NCI-H187 treated with DMSO at 0.1 percent for 48 hours (cell line): ENCODE measurements at regions not wholly inside any gene's neighbourhood (a gene's known extent, or its start where the extent isn't known, plus 50 kb on each side); places are given as distances from the start of the nearest gene placed in this dataset.
A peak's percentile ranks its signal among the peaks of the same experiment; 100 is the strongest.

Source experiments
- DNase-seq: peaks from one replicate; lab custom pipeline; 2025; lab: John Stamatoyannopoulos, UW

DNA sequence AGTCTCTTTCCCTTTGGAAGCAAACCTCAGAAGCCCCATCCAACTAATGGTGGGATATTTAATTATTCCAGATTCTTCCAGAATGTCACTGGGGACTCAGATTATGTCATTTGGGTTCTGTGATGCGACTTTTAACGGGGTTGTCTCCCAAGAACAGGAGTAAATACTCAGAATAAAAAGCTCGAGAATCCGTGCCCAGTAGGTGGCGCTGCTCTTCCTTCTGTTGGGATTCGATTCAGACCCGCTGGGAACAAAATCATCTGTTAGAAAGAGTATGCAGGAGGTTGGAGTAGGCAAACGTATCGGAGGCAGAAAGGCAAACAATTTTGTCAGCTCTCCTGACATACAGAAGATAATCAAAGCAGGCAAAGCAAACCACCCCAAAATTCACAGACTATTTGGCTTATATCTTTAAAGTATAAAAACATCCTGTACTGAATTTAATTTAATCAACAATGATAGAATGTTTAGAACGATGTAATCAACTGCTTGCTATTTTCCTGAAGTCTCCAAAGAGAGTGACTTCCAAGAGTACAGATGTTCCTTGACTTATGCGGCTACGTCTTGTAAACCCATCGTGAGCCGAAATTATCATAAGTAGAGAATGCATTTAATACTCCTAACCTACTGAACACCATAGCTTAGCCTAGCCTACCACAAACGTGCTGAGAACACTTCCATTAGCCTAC is 169.8 kb upstream of the RAI14 start:
- peak; percentile 77 for DNase-seq

DNA sequence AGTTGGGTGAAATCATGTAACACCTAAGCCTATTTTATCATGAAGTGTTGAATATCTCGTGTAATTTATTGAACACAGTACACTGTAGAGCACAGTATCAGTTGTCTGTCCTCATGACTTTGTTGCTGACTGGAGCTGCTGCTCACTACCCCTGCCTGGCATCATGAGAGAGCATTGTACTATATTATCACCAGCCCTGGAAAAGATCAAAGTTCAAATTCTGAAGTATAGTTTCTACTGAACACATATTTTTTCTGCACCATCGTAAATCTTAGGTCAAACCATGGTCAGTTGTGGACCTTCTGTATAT is 169.3 kb upstream of the RAI14 start:
- DNase-seq: no peak

DNA sequence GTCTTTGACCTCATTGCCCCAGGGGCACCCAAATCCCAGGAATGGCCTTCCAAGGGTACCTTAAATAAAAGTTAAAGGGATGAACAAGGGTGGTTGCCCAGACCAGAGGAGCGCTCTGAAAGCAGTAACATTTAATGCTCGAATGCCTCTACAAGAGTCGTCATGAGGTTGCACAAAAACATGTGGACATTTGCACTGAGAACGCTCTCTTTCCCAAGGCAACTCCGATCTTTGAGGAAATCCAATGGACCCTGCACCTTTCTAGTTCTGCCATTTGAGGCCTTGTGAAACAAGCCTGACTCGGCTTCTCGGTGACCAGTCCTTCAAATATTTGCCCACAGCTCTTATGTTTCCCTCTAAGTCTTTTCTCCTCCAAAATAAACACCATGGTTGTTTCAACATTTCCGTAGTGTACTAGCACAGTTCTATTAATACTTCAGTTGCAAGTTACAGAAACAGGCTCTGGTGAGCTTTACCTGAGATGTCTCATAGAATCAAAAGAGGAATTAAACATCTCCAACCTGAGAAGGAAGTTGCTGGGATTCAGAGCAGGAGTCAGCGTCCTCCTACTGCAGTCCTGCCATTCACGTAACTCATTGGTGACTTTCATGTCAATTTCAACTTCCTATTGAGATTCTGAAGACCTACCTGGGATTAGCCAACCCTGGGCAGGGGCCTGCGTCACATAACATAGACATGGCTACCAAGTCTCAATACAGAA is 168.8 kb upstream of the RAI14 start:
- no peak for DNase-seq

DNA sequence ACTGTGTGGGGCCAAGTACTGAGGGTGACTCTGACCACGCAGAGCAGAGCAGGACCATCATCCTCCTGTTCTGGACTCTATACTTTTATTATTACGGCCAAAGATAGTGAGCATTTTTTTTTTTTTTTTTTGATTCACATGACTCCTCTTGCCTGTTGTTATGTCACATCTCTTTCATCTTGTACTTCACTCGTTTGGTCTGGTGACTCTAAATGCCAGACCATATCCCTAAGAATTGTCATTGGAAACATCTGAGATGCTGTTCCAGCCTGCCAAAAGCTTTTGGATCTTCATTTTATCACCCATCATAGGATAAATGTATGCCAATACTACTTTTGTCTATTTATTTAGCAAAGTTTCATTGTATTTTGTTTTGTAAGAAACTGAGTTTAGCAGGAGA is 168.2 kb upstream of the RAI14 start:
- no peak for DNase-seq

DNA sequence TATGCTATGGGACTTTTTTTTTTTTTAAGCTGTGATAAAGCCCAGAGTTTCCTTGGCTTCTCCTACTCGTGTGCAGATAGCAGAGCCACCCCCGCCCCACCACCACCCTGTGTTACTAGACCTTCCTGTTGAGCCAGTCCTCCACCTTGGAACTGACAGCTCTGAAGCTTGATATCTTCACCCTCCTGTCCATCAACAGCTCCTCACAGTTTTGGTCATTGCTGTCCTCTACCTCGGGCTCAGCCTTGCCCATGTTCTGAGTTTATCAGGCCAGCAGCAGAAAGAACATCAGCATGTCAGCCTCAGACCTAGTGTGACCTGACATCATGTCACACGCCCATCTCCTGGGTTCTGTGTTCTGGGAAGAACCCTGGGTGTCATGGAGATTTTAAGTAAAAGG is 167.1 kb upstream of the RAI14 start:
- DNase-seq: no peak

DNA sequence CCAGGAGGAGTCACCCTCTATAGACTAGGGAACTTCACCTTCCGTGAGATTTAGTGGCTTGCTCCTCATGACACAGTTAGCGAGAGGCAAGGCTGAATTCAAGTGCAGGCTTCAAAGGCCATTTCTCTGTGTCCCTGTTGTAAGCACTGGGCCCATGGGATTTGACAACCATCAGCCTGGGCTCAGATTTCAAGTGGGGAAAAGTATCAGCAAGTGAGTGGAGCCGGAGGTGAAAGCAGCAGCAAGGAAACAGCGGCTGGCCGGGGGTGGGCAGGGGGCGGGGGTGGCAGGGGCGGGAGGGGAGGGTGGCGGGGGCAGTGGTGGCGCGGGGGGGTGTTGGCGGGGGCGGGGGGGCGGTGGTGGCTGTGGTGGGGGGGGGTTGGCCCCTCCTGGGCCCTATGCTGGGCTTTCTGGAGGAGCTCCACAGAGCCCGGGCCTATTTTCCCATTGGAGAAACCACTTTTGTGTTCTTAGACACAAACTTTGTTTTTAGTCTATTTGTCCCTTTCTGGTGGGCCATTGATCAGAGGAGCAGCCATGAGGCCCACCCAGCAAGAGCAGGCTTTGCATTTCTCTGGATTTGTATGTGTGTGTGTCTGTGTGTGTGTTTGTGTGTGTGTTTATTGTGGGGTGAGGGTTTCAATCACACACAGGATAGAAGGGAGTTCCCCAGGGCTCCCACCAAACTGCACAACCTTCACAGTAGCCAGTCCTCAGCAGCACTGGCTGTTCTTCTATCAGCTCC is 165.4 kb upstream of the RAI14 start:
- peak; percentile 98 for DNase-seq

DNA sequence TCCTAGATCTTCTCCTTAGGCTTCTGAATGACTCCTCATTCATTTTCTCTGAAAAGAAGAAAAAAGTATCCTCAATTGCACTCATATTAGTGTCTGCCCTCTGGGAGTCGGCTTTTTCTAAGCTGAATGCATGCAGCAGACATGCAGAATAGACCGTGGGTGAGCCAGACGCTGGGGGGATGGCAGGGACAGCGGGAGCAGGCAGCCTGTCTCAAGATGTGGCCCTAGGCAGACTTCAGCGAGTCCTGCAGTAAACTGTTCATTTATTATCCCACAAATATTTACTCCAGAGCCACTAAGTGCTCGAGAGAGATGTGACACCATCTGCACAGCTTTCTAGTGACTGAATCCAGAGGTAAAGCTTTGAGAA is 164.9 kb upstream of the RAI14 start:
- DNase-seq: no peak

DNA sequence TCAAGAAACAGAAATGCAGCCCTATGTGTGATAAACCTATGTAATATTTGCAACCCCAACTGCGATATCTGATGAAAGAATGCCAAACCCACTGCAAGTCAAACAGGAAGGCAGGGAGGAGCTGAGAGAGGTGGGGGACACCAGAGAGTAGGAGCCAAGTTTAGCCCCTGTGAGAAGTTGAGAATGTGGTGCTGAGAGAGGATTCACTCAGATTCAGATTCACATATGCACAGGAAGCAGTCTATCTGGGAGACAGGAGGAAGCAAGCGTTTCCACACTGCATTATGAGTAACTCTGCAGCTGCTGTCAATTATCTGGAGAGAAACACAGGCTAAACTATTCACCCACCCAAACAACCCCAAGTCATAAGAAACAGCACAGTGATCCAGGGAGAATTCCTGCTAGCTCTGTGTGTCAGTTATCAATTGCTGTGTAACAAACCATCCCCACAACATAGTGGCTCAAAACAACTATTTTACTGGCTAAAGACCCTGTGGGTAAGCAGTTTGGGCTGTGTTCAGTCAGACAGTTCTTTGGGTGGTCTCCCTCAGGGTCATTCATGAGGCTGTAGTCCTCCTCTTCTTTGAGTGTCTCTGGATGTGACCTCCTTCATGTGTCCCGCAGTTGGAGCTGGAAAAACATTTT is 161.9 kb upstream of the RAI14 start:
- no peak for DNase-seq

DNA sequence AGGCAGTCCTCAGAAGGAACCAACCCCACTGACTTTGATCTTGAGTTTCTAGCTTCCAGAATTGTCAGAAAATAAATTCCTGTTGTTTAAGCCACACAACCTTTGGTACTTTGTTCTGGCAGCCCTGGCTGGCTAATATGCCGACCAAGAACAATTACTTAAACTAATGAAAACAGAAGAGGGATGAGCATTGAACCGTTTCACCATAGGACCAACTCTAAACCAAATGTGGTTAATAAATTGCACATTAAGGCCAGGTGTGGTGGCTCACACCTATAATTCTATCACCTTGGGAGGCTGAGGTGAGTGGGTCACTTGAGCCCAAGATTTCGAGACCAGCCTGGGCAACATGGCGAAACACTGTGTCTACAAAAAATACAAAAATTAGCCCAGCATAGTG is 160.9 kb upstream of the RAI14 start:
- DNase-seq: no peak

DNA sequence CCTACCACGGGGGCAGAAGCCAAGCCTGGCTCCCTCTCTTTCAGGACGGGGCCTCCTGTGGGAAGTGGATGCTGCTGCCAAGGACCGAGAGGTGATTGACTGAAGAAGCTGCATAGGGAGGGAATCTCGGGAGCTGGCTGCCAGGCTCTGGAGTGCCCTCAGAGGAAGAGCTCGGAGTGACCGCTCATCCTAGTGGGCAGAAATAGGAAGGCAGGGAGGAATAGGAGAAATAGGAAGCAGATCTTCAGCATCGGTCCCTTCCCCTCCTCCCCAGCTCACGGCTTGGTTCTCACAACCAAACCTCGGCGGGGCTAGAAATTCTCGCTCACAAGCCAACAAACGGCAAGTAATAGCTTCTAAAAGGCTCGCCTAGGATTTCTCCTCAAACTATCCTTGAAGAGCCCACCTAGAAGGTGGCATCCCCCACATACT is 159.9 kb upstream of the RAI14 start:
- DNase-seq: no peak

DNA sequence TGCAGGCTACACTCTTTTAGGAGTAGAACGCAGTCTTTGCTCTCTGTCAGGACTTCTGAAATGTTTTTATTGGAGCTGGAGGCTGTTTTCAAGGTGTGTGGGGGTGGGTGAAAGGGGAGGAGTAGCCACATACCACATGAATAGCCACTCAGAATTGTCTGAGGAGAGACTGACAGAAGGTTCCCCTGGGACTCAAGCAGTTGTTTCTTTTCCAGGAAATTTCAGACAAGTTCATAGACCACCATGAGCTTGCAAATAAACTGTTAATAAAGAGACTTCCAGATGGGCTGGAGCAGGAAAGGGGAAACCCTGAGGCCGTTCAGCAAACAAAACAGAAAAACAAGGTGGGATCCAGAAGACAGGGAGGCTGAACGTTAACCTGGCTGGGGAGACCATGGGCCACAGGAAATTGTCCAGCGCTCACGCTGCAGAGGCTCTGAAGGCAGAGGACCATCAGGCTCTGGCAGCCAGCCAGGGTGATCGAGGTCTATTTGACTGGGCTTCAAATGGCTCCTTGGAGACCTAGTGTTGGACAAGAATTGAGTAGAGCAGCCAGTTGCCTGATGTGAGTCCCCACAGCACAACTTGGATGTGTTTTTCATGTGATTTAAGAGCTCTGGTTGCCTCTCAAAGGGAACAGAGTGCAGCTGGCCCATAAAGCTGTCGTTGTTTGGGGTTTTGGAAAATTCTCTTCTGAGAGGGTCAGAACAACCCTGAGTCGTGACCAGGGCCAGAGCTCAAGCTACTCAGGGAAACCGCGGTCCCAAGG is 159.2 kb upstream of the RAI14 start:
- DNase-seq: no peak

DNA sequence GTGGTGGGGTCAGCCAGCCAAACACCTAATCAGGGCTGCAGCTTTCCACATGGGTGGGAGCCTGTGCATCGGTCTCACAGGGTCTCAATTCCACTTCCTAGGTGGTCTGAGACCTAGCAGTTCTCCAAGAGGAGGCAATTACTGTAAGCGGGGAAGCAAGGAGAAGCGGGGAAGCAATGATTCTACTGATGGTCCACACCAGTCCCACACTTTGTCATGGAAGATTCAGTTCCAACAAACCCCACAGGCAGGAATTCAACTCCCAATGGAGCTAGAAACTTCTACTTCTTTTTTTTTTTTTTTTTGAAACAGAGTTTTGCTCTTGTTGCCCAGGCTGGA is 158.7 kb upstream of the RAI14 start:
- DNase-seq: no peak

DNA sequence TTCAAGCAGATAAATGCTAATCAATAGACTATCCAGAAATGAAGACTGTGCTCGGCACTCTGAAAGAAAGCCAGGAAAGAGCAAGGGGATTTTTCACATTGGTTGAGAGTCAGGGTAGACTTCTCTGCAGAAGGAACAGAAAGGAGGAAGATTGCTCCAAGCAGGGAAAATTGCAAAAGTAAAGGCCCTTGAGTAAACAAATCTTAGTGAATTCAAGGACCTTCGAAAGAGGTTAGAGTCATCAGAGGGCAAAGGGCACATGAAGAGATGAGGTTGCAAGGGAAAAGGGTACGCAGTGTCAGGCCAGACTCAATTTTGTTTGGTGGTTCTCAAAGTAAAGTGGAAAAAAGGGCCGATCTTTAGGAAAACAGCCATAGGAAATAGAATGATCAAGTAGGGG is 157.6 kb upstream of the RAI14 start:
- no peak for DNase-seq

DNA sequence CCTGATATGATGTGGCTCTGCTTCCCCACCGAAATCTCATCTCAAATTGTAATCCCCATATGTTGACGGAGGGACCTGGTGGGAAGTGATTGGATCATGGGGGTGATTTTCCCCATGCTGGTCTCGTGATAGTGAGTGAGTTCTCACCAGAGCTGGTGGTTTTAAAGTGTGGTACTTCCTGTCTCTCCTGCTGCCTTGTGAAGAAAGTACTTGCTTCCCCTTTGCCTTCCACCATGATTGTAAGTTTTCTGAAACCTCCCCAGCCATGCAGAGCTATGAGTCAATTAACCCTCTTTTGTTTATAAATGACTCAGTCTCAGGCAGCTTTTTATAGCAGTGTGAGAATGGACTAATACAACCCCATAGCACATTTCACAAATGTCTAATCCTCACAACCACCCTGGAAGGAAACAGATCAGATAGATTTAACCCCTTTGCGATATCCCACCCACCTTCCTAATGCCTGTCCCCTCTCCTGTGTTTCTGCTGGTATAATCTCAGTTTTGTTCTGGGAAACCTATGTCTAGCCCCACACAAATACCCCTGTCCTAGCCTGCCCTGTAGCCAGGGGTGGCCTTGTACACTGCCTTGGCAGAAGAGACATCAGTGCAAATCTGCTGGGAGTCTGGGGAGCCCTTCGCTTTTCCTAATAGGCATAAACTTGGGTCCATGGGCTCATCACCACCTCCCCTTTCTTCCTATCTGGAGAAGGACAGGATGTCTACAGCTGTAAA is 157.0 kb upstream of the RAI14 start:
- DNase-seq: no peak

DNA sequence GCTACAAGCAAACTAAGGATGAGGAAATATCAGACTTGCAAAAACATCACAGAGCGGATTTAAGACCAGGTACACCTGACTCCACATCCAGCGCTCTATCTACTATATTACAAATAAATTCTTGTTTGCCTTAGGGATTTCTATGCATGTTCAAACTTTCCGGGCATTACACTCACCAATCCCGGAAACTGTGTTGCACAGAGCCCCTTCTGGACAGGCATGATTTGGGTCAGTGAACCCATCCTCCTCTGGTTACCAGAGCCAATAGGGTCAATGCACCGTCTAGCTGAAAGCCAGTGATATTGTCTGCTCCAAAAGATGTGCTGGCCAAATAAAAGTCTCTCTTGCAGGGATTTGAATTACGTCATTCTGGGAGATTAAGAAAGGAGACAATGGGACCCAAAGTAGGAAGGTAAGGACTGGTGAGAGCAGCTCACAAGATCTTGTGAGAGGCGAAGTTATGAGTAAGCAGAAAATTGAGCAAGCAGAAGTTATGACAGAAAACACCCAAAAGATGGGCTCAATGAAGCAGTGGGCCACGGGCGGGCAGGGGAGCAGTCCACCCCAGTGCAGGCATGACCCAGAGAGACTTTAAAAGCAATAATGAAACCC is 155.8 kb upstream of the RAI14 start:
- no peak for DNase-seq

DNA sequence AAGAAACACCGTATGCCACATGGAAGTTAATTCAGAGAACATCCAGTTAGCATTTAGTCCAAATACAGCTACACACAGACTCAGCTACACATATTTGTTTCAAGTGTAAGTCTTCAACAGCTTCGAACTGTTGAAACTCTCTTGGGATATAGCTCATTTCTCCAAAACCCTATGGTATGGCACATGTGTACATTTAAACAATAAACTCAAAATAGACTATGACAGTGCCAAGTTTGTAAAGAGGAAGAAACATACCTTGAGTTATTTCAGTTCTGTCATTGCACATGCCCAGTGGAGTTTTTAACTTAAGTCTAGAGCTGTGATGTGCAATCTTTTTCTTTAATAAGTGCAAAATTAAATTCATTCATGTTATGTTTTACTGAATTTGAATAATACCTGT is 155.1 kb upstream of the RAI14 start:
- DNase-seq: no peak

DNA sequence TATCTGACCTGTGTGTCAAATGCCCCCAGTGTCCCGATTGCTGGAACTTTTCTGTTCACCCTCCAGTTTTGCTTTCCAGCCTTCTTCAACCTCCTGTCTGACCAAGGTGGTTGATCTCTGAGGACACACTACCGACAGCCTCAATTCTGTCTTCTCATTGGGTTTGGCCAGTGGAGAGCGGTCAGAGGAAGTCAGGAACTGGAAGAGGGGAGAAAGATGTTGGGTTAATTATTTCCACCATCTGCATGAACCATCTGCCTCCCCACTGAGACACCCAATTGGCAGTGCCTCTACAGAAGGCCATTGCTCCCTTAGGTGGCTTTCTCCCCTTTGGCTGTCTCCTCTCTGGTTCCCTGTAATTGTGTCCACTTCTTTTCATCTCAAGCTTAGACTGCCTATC is 154.3 kb upstream of the RAI14 start:
- no peak for DNase-seq

DNA sequence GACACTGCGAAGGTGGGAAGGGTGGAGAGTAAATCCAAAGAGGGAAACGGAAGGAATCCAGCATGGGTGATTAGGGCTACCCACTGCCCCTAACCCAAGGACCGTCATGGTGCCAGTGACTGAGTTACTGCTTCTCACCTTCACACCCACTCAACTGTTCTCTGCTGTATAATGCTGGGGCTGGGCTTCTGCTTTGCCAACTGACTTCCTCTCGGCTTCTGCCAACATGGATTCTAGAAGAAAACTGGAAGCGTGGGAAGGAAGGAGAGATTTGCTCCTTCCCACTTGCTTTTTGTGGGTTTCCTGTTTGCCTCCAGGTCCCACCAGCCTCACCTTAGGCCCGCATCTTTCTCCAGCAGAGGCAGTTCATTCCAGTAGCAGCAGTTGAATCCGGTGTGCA is 153.5 kb upstream of the RAI14 start:
- no peak for DNase-seq

DNA sequence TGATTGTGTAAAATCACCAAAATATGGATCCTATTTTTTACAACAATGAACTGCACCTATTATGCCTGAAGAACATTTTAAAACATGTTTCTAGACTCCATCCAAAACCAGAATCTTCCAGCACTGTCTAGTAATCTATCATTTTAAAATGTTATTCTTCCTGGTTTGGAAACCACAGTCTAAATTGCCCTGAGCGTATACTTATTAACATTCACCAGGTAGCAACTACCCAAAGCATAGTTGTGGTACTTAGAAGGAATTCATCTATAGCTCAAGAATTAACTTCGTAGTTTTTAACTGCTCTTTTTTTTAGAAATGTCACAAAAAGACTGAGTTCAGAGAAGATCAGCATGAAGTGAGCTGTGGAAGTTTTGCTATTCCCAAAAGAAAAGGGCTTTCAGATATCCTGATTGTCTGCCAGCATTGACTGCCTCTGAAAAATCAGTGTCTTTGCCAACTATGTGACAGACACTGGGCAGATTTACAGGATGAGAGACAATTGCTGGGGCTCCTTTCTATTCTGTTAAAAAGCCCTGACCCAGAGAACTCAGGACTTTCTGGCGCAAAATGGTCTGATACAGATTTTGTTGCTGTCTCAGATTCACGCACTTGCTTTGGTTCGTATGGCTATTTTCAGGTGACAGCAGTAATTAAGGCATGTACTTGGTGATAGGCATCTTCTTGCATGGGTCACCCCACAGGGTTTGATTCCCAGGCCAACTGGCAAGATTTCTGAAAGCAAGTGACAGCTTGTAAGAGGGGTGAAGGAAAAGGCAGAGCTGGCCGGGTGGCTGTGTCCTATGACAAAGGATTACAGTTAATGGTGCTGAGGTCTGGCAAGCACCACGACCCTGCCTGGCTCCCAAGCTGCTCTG is 152.5 kb upstream of the RAI14 start:
- no peak for DNase-seq

DNA sequence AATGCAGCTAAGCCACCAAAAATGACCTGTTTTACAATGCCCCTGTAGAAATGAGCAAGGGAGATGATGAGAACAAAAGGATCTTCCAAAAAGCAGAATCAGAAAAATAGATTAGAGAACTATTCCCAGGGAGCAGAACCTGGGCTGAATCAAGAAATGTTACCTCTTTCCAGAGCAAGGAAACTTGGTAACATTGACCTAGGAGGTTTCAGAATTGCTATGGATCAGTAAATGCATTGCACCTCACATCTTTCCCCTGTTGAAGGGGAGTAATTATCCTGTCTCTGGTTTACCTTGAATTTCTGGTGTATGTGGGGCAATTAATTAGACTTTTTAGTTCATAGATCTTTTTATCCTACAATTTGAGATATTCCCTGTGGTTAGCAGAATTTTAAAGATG is 151.2 kb upstream of the RAI14 start:
- no peak for DNase-seq
